Hematopoietic multipotent progenitor cell treated with erythropoietin and hydrocortisone succinate and interleukin-3 and kit ligand, for 8 days (in vitro differentiated cells): ENCODE measurements at regions not wholly inside any gene's neighbourhood (a gene's known extent, or its start where the extent isn't known, plus 50 kb on each side); places are given as distances from the start of the nearest gene placed in this dataset.
"Not testable (repeated sequence)": the region's sequence is repeated elsewhere in the genome, so short reads cannot be mapped to it uniquely, and the experiment has no call there.

ENCODE experiments used
- DNase-seq: peaks from one replicate; pipeline ENCODE4 v3.0.0-alpha.2; 2015

- DNase-seq: no peak
These were observed 187.8 kb downstream of the SHQ1 start for GRCh38 chr3:72660270-72661114.

- DNase-seq: no peak
These were observed 188.6 kb downstream of the SHQ1 start for GRCh38 chr3:72659596-72659995.

- DNase-seq: no peak
These were observed 189.1 kb downstream of the SHQ1 start for GRCh38 chr3:72659188-72659587.

GRCh38 chr3:72658466-72659100 lies 189.7 kb downstream of the SHQ1 start:
- DNase-seq: no peak

GRCh38 chr3:72657666-72658065 lies 190.6 kb downstream of the SHQ1 start:
- DNase-seq: peak; percentile 74

GRCh38 chr3:72655723-72656122 lies 192.5 kb downstream of the SHQ1 start:
- DNase-seq: no peak

GRCh38 chr3:72655131-72655551 lies 193.1 kb downstream of the SHQ1 start:
- peak; percentile 19 for DNase-seq

GRCh38 chr3:72652395-72652794 lies 195.8 kb downstream of the SHQ1 start:
- no peak for DNase-seq

GRCh38 chr3:72651498-72651897 lies 196.7 kb downstream of the SHQ1 start:
- DNase-seq: no peak

GRCh38 chr3:72646263-72646662 lies 202.0 kb downstream of the SHQ1 start:
- DNase-seq: no peak

- DNase-seq: not testable (repeated sequence)
These were observed 204.6 kb downstream of the SHQ1 start for GRCh38 chr3:72643635-72644034.

GRCh38 chr3:72641684-72642083 lies 206.6 kb downstream of the SHQ1 start:
- no peak for DNase-seq

- no peak for DNase-seq
These were observed 207.2 kb downstream of the SHQ1 start for GRCh38 chr3:72641072-72641471.

- no peak for DNase-seq
These were observed 211.2 kb downstream of the SHQ1 start for GRCh38 chr3:72636969-72637597.

GRCh38 chr3:72635551-72635950 lies 212.7 kb downstream of the SHQ1 start:
- DNase-seq: no peak

- DNase-seq: no peak
These were observed 214.1 kb downstream of the SHQ1 start for GRCh38 chr3:72634128-72634527.

GRCh38 chr3:72633534-72633933 lies 214.7 kb downstream of the SHQ1 start:
- DNase-seq: no peak

GRCh38 chr3:72633121-72633520 lies 215.1 kb downstream of the SHQ1 start:
- DNase-seq: no peak

- DNase-seq: no peak
These were observed 216.1 kb downstream of the SHQ1 start for GRCh38 chr3:72632129-72632528.

GRCh38 chr3:72630969-72631344 lies 217.3 kb downstream of the SHQ1 start:
- DNase-seq: no peak

GRCh38 chr3:72630327-72630968 lies 217.8 kb downstream of the SHQ1 start:
- DNase-seq: no peak

GRCh38 chr3:72629191-72629631 lies 219.0 kb downstream of the SHQ1 start:
- DNase-seq: peak; percentile 51

GRCh38 chr3:72628065-72628464 lies 220.2 kb downstream of the SHQ1 start:
- DNase-seq: no peak
